Ovary (tissue), 7 donors: ENCODE measurements at regions not wholly inside any gene's neighbourhood (a gene's known extent, or its start where the extent isn't known, plus 50 kb on each side); places are given as distances from the start of the nearest gene placed in this dataset.

Experiments
- DNase-seq, 5 donors: peaks; one replicate each; pipeline ENCODE4 v3.0.0-alpha.2; 2019 to 2020
- H3K27ac ChIP-seq, 2 donors: fragments of 200-600 bp; one replicate each; pipeline versions ENCODE4 v1.5.1 to v1.8.0; 2019 to 2022
- H3K27me3 ChIP-seq: fragments of 200-600 bp; one replicate; pipeline ENCODE4 v1.8.0; 2022
- H3K36me3 ChIP-seq: fragments of 200-600 bp; sonication (generic); one replicate; pipeline ENCODE4 v1.5.1; 2019
- H3K4me1 ChIP-seq: one replicate; pipeline ENCODE4 v1.8.1; 2013; ENCODE audit warnings: mild to moderate bottlenecking, moderate library complexity; ENCODE audit not compliant: insufficient read depth
- H3K4me3 ChIP-seq: fragments of 200-600 bp; sonication (generic); one replicate; pipeline ENCODE4 v1.5.1; 2017
- H3K9me3 ChIP-seq, 2 donors: fragments of 200-600 bp in 1 of 2; sonication (generic) in 1 of 2; one replicate each; pipeline versions ENCODE4 v1.5.1 to v1.8.1; 2013 to 2019; ENCODE audit warnings: mild to moderate bottlenecking in 1 of 2, moderate library complexity in 1 of 2
- EP300 ChIP-seq: sonication (generic); formaldehyde crosslinking; IDR thresholded peaks from one replicate; pipeline ENCODE4 v1.6.1; 2017; ENCODE audit warnings: antibody characterized with exemption
- POLR2A ChIP-seq: fragments of 450-650 bp; IDR thresholded peaks from one replicate; pipeline ENCODE4 v1.6.1; 2017; ENCODE audit warnings: antibody characterized with exemption, mild to moderate bottlenecking, moderate library complexity
- whole genome bisulfite sequencing, 3 donors: extraction: QIAGEN DNeasy Blood & Tissue Kit in 1 of 3; methylation state at CpG; one replicate each; pipeline versions ENCODE4 v1.1.5 to v1.1.7; 2013 to 2017; 5-methylcytosine and 5-hydroxymethylcytosine counted together
- intact Hi-C, 4 donors: fragments of 100-400 bp; cut with DNase I; formaldehyde crosslinking; loops; one replicate each; pipeline versions ENCODE4 v1.11.0 to v1.15.1; 2022 to 2023
- TF ChIP-seq, protein P1 (sequence below), 3 donors: fragments of 450-650 bp in 2 of 3; fragments of 200-600 bp in 1 of 3; IDR thresholded peaks; one replicate each; pipeline versions ENCODE4 v1.5.1 to v1.8.0; 2016 to 2022; ENCODE audit warnings: antibody characterized with exemption in 3 of 3, mild to moderate bottlenecking in 1 of 3
- donor health status: DM: no; HTN: no; CAD: no; lungs with moderate emphysema.
- donor health status: DM: no; HTN: no; CAD: no.
- donor health status: Bipolar disorder and iron deficiency.
- donor health status: DM: no; HTN: no; CAD: no.
- donor health status: DM: yes; HTN: yes; CAD: no.

DNA sequence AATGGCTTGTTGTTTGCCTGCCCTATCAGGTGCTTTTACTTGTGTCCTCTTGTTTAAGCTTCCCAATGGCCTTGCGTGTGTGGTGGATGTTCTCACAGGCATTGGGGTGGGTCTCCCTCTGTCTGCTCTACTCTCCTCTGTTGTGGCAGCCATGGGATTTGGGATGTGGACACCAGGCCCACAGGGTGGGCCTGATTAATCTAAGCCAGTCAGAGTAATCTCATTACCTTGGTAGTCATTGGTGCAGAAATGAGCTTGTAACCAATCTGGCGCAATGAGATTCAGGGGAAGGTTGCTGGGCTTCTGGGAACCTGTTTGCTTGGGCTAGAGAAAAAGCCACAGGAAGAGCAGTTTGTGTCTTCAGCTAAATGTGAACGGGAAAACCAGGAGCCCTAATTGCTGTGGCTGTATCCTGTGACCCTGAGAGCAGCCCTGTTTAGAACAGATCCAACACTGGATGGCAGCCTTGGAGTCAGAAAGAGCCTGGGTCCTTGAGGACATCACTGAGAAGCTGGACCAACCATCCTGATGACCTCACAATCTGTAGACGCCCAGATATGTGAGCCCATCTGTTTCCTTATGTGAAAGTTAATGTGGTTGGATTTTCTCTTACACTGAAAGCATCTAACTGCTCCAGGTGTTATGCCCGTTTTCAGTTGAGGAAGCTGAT, 157.3 kb upstream of the UBE2E1 start:
- Histone ChIP-seq H3K36me3 (no peaks in the 10 kb centered on the region), H3K27me3 (no peaks in the 10 kb centered on the region), H3K4me1 (no peaks in the 10 kb centered on the region), H3K9me3 (no peaks in the 10 kb centered on the region), H3K4me3 (no peak overlapping the region), H3K27ac (no peak overlapping the region)
- TF ChIP-seq EP300 (no peak), POLR2A (no peak)
- TF ChIP-seq, protein P1, sequence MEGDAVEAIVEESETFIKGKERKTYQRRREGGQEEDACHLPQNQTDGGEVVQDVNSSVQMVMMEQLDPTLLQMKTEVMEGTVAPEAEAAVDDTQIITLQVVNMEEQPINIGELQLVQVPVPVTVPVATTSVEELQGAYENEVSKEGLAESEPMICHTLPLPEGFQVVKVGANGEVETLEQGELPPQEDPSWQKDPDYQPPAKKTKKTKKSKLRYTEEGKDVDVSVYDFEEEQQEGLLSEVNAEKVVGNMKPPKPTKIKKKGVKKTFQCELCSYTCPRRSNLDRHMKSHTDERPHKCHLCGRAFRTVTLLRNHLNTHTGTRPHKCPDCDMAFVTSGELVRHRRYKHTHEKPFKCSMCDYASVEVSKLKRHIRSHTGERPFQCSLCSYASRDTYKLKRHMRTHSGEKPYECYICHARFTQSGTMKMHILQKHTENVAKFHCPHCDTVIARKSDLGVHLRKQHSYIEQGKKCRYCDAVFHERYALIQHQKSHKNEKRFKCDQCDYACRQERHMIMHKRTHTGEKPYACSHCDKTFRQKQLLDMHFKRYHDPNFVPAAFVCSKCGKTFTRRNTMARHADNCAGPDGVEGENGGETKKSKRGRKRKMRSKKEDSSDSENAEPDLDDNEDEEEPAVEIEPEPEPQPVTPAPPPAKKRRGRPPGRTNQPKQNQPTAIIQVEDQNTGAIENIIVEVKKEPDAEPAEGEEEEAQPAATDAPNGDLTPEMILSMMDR (IDR thresholded peaks at IDR 0.05): no peak
- 52 to 62% (median 59%) methylated on average over 5 of the region's 5 CpGs for WGBS, 3 donors
- no peak for DNase-seq
- intact Hi-C loops: no loop called here

DNA sequence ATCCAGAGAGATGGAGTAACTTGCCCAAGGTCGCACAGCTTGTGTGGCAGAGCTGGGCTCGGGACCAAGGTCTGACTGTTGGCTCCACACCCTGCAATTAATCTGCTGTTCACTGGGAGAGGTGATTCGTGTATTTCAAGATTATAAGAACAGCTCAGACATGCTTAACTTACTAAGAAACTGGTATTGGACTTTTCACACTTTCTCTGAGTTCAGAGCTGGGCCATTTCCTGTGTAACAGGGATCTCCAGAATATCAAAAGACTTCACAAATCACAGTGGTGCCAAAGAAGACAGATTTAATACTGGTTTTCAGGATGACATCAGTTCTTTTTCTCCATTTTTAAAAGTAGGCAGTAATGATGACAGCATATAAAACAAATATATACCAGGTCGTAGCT, 156.8 kb upstream of the UBE2E1 start:
- Histone ChIP-seq H3K27ac (no peak overlapping the region), H3K4me3 (no peak overlapping the region), H3K27me3 (no peaks in the 10 kb centered on the region), H3K4me1 (no peaks in the 10 kb centered on the region), H3K9me3 (no peaks in the 10 kb centered on the region), H3K36me3 (no peaks in the 10 kb centered on the region)
- WGBS, 3 donors: 29 to 40% (median 34%) methylated on average over 4 of the region's 4 CpGs
- DNase-seq: no peak
- intact Hi-C loops: no loop called here
- TF ChIP-seq EP300: no peak
- no peak for TF ChIP-seq POLR2A
- TF ChIP-seq, protein P1 (IDR thresholded peaks at IDR 0.05): no peak

DNA sequence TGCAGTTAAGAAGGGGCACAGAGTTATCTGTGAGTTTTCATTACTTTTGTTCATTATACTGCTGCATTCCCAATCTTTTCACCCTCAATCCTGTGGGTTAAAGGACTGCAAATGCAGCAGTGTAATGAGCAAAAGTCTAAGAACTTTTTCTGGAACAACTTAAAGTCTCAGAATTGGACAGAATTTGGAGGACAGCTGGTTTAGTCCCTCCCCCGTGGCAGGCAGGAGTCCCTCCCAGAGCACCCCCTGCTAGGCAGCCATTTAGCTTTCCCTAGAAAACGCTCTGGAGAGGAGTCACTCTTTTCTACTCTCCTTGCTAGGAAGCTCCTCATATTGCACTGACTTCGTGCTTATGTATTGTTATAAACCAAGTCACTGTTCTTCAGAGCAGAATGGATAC, 156.3 kb upstream of the UBE2E1 start:
- WGBS, 3 donors: 54 to 60% (median 58%) methylated on average over 3 of the region's 3 CpGs
- intact Hi-C loops: no loop called here
- H3K4me1 ChIP-seq: no peaks in the 10 kb centered on the region
- TF ChIP-seq, protein P1 (IDR thresholded peaks at IDR 0.05): no peak
- no peak for TF ChIP-seq EP300
- TF ChIP-seq POLR2A: no peak
- no peaks in the 10 kb centered on the region for H3K9me3 ChIP-seq
- H3K36me3 ChIP-seq: no peaks in the 10 kb centered on the region
- no peaks in the 10 kb centered on the region for H3K27me3 ChIP-seq
- DNase-seq: no peak
- H3K27ac ChIP-seq: no peak overlapping the region
- no peak overlapping the region for H3K4me3 ChIP-seq

DNA sequence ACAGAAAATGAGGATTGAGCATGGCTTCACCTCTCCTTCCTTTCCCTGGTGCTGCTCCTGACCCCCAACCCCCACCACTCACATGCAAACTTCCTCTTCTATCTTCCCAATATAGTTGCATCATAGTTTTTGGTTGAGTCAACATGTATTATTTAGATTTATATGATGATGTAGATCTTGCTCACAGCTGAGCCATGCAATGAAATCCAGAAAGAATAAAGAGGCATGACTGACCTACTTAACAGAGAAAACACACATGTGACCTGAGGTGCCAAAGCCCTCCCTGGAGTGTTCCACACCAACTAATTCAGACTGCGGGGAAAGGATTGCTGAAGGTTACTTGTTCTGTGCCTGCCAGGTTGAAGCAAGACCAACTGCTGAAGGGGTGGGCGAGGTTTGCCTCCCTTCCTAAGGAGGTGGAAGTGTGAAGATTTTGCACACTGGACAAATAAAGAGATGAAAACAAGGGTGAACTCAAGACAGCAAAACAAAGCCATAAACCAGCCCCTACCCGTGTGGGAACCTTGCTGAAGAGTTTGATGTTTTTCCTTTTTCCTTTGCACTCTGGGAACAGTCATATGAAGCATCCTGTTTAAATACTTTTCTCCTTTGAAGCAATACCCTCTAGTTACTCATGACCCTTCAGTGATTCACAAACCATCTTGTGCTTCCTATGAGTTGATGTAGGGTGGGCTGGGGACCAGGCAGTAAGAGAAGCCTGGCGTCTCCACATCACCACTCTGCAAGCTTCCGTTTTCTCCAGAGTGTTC, 155.2 kb upstream of the UBE2E1 start:
- Histone ChIP-seq H3K27ac (no peak overlapping the region), H3K4me3 (no peak overlapping the region), H3K4me1 (no peaks in the 10 kb centered on the region), H3K9me3 (no peaks in the 10 kb centered on the region), H3K36me3 (no peaks in the 10 kb centered on the region), H3K27me3 (no peaks in the 10 kb centered on the region)
- WGBS, 3 donors: 76 to 79% (median 76%) methylated on average over 5 of the region's 5 CpGs
- intact Hi-C loops: no loop called here
- DNase-seq: no peak
- TF ChIP-seq EP300 (no peak), POLR2A (no peak)
- TF ChIP-seq, protein P1 (IDR thresholded peaks at IDR 0.05): no peak
